Colonic mucosa (tissue), 4 donors: ENCODE measurements at regions not wholly inside any gene's neighbourhood (a gene's known extent, or its start where the extent isn't known, plus 50 kb on each side); places are given as distances from the start of the nearest gene placed in this dataset.

Source experiments
- DNase-seq: peaks from one replicate; pipeline ENCODE4 v3.0.0-alpha.2; 2020
- H3K27ac ChIP-seq: fragments of 200-600 bp; one replicate; pipeline ENCODE4 v1.8.0; 2021
- H3K27me3 ChIP-seq: fragments of 200-600 bp; one replicate; pipeline ENCODE4 v1.8.0; 2021
- H3K36me3 ChIP-seq: fragments of 200-600 bp; one replicate; pipeline ENCODE4 v1.8.0; 2021
- H3K4me1 ChIP-seq: fragments of 200-600 bp; one replicate; pipeline ENCODE4 v1.8.0; 2021; ENCODE audit warnings: mild to moderate bottlenecking
- H3K4me3 ChIP-seq: fragments of 200-600 bp; one replicate; pipeline ENCODE4 v1.8.0; 2021
- H3K9ac ChIP-seq, 2 donors: one replicate each; pipeline ENCODE4 v1.7.0; 2013; ENCODE audit warnings: control low read depth in 2 of 2, low read depth in 2 of 2, low read length in 2 of 2
- H3K9me3 ChIP-seq: fragments of 200-600 bp; one replicate; pipeline ENCODE4 v1.8.0; 2021
- intact Hi-C: fragments of 100-400 bp; cut with DNase I; formaldehyde crosslinking; loops from one replicate; pipeline ENCODE4 v1.14.1; 2022
- TF ChIP-seq, protein P1 (sequence below): fragments of 200-600 bp; IDR thresholded peaks from one replicate; pipeline ENCODE4 v1.8.0; 2022; ENCODE audit warnings: antibody characterized with exemption, mild to moderate bottlenecking
- donor health status: healthy.
- donor health status: DM: no; HTN: no; CAD: no.
- donor health status: DM: no; HTN: no; CAD: no.

DNA sequence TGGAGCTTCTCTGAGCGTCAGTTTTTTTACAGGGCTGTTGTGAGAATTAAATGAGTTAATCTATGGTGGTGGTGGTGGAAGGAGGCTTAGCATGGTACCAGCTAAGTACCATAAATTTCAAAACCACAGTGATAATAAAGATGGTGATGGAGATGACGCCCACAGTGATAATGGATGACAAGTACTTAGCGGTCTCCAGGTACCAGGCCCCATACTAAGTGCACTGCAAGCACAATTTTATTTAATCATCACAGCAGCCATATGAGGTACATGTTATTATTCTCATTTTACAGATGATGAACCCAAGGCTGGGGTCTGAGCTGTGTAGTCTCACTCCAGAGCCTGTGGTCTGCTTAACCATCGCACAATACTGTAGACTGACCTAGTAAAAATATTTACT lies 75.1 kb downstream of the PAX1 start:
- Histone ChIP-seq H3K4me3 (no peak overlapping the region), H3K27me3 (no peaks in the 10 kb centered on the region), H3K4me1 (no peaks in the 10 kb centered on the region), H3K36me3 (no peaks in the 10 kb centered on the region), H3K9ac (no peak overlapping the region), H3K9me3 (no peaks in the 10 kb centered on the region), H3K27ac (no peak overlapping the region)
- DNase-seq: no peak
- TF ChIP-seq, protein P1, sequence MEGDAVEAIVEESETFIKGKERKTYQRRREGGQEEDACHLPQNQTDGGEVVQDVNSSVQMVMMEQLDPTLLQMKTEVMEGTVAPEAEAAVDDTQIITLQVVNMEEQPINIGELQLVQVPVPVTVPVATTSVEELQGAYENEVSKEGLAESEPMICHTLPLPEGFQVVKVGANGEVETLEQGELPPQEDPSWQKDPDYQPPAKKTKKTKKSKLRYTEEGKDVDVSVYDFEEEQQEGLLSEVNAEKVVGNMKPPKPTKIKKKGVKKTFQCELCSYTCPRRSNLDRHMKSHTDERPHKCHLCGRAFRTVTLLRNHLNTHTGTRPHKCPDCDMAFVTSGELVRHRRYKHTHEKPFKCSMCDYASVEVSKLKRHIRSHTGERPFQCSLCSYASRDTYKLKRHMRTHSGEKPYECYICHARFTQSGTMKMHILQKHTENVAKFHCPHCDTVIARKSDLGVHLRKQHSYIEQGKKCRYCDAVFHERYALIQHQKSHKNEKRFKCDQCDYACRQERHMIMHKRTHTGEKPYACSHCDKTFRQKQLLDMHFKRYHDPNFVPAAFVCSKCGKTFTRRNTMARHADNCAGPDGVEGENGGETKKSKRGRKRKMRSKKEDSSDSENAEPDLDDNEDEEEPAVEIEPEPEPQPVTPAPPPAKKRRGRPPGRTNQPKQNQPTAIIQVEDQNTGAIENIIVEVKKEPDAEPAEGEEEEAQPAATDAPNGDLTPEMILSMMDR: no peak
- intact Hi-C loops: no loop called here
